ENCODE measurements at regions not wholly inside any gene's neighbourhood (a gene's known extent, or its start where the extent isn't known, plus 50 kb on each side); places are given as distances from the start of the nearest gene placed in this dataset.

DNA sequence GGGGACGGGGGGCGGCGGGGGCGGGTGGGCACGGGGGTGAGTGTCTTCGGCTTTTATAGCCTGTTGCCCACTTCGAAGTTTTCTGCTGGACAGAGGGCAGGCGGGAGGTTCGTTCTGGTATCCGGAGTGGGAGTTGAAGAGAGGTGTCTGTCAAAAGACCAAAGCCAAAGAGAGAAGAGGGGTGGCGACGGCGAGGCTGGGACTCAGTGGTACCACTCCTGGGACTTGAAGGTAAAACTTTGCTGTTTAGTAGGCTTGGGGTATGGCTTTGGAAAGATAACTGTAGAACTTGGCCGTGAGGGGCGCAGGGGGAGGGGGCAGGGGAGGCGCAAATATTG, 215.8 kb upstream of the DTNA start:
- DNase-seq (ENCODE audit: low read depth, low spot score), result no peak
- Histone ChIP-seq H3K9me3 (ENCODE audit: insufficient read depth, low read length) (no peaks in the 10 kb centered on the region), H3K9ac (ENCODE audit: insufficient read length, low read depth) (no peak overlapping the region), H3K27me3 (ENCODE audit: insufficient read depth, insufficient read length) (peaks cover 7% of the 10 kb centered on the region), H3K4me3 (ENCODE audit: insufficient read length, low read depth) (peak overlapping the region; percentile 51), H3K36me3 (ENCODE audit: insufficient read depth, insufficient read length, low read length) (no peaks in the 10 kb centered on the region), H3K4me1 (ENCODE audit: insufficient read depth, insufficient read length) (no peaks in the 10 kb centered on the region)
- TF ChIP-seq ZNF274 (IDR thresholded peaks at IDR 0.05; ENCODE audit: low read depth, low read length), result no peak
- no peak for TF ChIP-seq YY1 (IDR thresholded peaks at IDR 0.05; ENCODE audit: insufficient read depth, insufficient read length)

DNA sequence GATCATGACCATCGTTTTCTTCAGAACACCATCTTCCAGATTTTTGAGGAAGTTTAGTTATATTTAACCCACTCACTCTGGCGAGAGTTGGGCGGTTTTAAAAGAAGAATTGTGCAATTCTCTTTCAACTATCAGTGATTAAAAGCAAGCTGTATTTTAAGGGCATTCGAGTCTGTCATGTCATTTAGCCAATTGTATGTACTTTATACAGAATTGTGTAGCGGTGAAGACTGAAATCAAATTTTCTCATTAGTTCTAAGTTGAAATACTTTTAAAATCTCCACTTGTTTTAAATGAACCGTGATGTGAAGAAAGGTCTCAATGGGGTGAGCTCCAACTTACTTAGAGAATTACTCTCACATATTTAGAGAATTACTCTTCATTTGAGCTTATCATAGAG, 214.6 kb upstream of the DTNA start:
- TF ChIP-seq YY1 (IDR thresholded peaks at IDR 0.05; ENCODE audit: insufficient read depth, insufficient read length) (no peak), ZNF274 (IDR thresholded peaks at IDR 0.05; ENCODE audit: low read depth, low read length) (no peak), SUZ12 (IDR thresholded peaks at IDR 0.05; ENCODE audit: extremely low read depth, insufficient read depth, insufficient read length) (no peak)
- H3K4me1 ChIP-seq (ENCODE audit: insufficient read depth, insufficient read length), result no peaks in the 10 kb centered on the region
- H3K27me3 ChIP-seq (ENCODE audit: insufficient read depth, insufficient read length), result peaks cover 7% of the 10 kb centered on the region
- DNase-seq (ENCODE audit: low read depth, low spot score), result no peak
- no peak overlapping the region for H3K4me3 ChIP-seq (ENCODE audit: insufficient read length, low read depth)
- H3K9me3 ChIP-seq (ENCODE audit: insufficient read depth, low read length), result no peaks in the 10 kb centered on the region
- no peaks in the 10 kb centered on the region for H3K36me3 ChIP-seq (ENCODE audit: insufficient read depth, insufficient read length, low read length)
- no peak overlapping the region for H3K9ac ChIP-seq (ENCODE audit: insufficient read length, low read depth)

DNA sequence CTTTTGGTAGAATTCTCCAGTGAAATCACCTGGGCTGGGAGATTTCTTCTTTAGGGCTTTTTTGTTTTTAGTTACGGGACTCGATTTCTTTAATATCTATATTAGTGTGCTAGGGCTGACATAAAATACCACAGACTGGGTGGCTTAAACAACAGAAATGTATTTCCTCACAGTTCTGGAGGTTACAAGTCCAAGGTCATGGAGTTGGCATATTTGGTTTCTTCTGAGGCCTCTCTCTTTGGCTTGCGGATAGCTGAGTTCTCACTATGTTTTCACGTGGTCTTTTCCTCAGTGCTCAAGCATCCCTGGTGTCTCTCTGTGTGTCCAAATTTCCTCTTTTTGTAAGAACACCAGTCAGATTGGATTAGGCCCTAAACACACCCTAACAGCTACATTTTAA, 208.5 kb upstream of the DTNA start:
- Histone ChIP-seq H3K4me3 (ENCODE audit: insufficient read length, low read depth) (no peak overlapping the region), H3K36me3 (ENCODE audit: insufficient read depth, insufficient read length, low read length) (no peaks in the 10 kb centered on the region), H3K9me3 (ENCODE audit: insufficient read depth, low read length) (no peaks in the 10 kb centered on the region), H3K4me1 (ENCODE audit: insufficient read depth, insufficient read length) (no peaks in the 10 kb centered on the region), H3K9ac (ENCODE audit: insufficient read length, low read depth) (no peak overlapping the region), H3K27me3 (ENCODE audit: insufficient read depth, insufficient read length) (no peaks in the 10 kb centered on the region)
- DNase-seq (ENCODE audit: low read depth, low spot score), result no peak
- TF ChIP-seq YY1 (IDR thresholded peaks at IDR 0.05; ENCODE audit: insufficient read depth, insufficient read length), result no peak
- no peak for TF ChIP-seq ZNF274 (IDR thresholded peaks at IDR 0.05; ENCODE audit: low read depth, low read length)
- no peak for TF ChIP-seq SUZ12 (IDR thresholded peaks at IDR 0.05; ENCODE audit: extremely low read depth, insufficient read depth, insufficient read length)

DNA sequence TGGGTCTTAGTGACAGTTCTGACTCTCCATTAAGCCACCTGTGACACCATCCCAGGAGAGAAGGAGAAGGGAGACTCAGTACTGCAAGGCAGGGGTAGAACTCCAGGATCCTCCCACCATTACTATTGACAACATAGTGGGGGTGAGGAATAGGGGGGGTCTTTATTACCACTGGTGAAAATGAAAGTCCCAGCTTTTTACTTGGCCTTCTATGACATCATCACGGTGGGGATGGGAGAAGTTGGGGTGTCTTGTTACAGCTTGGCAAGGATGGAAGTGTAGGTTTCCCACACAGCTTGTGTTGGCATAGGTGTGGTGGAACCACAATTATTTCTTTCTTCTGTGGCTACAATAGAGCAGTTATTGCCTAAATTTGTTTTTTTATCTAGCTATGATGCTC, 203.9 kb upstream of the DTNA start:
- Histone ChIP-seq H3K9ac (ENCODE audit: insufficient read length, low read depth) (no peak overlapping the region), H3K4me3 (ENCODE audit: insufficient read length, low read depth) (no peak overlapping the region), H3K4me1 (ENCODE audit: insufficient read depth, insufficient read length) (no peaks in the 10 kb centered on the region), H3K9me3 (ENCODE audit: insufficient read depth, low read length) (no peaks in the 10 kb centered on the region), H3K27me3 (ENCODE audit: insufficient read depth, insufficient read length) (no peaks in the 10 kb centered on the region), H3K36me3 (ENCODE audit: insufficient read depth, insufficient read length, low read length) (no peaks in the 10 kb centered on the region)
- DNase-seq (ENCODE audit: low read depth, low spot score), result no peak
- no peak for TF ChIP-seq SUZ12 (IDR thresholded peaks at IDR 0.05; ENCODE audit: extremely low read depth, insufficient read depth, insufficient read length)
- TF ChIP-seq YY1 (IDR thresholded peaks at IDR 0.05; ENCODE audit: insufficient read depth, insufficient read length), result no peak
- TF ChIP-seq ZNF274 (IDR thresholded peaks at IDR 0.05; ENCODE audit: low read depth, low read length), result no peak

DNA sequence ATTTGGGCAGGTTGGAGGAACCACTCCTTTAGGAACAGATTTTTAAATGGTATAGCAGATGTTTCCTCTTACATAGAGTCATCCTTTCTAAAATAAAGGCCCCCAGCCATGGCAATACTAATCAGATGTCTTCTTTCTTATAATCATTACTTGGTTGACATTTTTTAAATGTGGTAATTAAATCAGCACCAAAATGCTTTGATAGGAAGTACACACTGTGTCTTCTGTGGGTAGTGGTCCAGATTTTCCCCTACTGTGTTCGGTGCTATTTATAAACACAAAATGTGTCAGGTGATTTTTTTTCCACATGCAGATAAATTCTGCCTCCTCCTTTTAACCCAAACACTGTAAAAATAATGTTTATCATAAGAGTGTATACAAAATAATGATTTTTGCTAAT, 200.9 kb upstream of the DTNA start:
- DNase-seq (ENCODE audit: low read depth, low spot score), result no peak
- Histone ChIP-seq H3K9ac (ENCODE audit: insufficient read length, low read depth) (no peak overlapping the region), H3K9me3 (ENCODE audit: insufficient read depth, low read length) (no peaks in the 10 kb centered on the region), H3K36me3 (ENCODE audit: insufficient read depth, insufficient read length, low read length) (no peaks in the 10 kb centered on the region), H3K4me1 (ENCODE audit: insufficient read depth, insufficient read length) (no peaks in the 10 kb centered on the region), H3K27me3 (ENCODE audit: insufficient read depth, insufficient read length) (no peaks in the 10 kb centered on the region), H3K4me3 (ENCODE audit: insufficient read length, low read depth) (no peak overlapping the region)
- no peak for TF ChIP-seq ZNF274 (IDR thresholded peaks at IDR 0.05; ENCODE audit: low read depth, low read length)
- no peak for TF ChIP-seq SUZ12 (IDR thresholded peaks at IDR 0.05; ENCODE audit: extremely low read depth, insufficient read depth, insufficient read length)
- TF ChIP-seq YY1 (IDR thresholded peaks at IDR 0.05; ENCODE audit: insufficient read depth, insufficient read length), result no peak

DNA sequence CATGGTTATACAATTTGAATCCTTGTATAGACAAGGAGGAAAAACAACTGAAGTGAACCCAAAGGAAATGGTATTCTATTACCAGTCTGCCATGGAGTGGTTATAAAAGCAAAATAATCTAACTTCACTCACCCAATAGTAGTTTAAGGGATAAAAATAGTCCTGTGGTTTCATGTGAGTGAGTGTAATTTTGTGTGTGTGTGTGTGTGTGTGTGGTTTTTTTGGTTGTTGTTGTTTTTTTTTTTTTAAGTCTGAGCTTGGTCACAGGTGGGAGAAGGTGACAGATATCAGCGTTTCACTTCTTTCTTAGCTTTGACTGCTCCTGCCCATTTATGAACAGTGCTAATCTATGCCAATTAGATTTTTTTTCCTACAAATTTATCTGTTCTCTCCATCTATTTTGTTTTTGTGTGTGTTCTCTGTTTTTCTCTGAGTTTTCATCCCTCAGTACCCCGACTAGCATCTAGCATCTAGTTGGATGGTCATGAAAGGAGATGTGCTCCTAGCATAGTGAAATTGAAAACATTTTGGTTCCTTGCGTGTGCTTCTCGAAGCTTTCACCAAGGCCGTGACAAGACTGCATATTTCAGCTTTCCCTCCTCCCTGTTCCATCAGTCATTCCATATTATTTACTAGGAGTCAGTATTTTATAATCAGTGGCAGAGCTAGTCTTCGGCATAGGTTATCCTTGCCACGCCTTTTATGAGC, 200.1 kb upstream of the DTNA start:
- H3K4me3 ChIP-seq (ENCODE audit: insufficient read length, low read depth), result no peak overlapping the region
- H3K9me3 ChIP-seq (ENCODE audit: insufficient read depth, low read length), result no peaks in the 10 kb centered on the region
- no peaks in the 10 kb centered on the region for H3K27me3 ChIP-seq (ENCODE audit: insufficient read depth, insufficient read length)
- no peaks in the 10 kb centered on the region for H3K36me3 ChIP-seq (ENCODE audit: insufficient read depth, insufficient read length, low read length)
- TF ChIP-seq YY1 (IDR thresholded peaks at IDR 0.05; ENCODE audit: insufficient read depth, insufficient read length), result no peak
- TF ChIP-seq ZNF274 (IDR thresholded peaks at IDR 0.05; ENCODE audit: low read depth, low read length), result no peak
- DNase-seq (ENCODE audit: low read depth, low spot score), result no peak
- H3K4me1 ChIP-seq (ENCODE audit: insufficient read depth, insufficient read length), result no peaks in the 10 kb centered on the region
- no peak overlapping the region for H3K9ac ChIP-seq (ENCODE audit: insufficient read length, low read depth)

DNA sequence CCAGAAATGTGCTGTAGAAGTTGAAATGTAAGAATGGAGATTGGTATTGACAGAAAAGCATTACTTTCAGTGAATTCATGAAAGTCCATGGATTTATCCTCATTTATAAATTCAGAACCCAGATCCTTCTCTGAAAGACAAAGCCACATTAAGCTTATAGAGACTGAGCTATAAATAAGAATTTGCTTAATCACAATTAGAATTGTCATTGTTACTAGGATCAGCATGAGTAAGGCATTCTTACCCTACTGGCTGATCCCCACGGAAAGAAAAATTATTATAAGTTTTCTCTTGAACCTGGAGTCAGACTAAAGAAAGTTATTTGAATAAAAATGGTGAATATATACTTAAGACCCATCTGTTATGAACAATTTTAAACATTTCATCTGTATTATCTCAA, 199.2 kb upstream of the DTNA start:
- Histone ChIP-seq H3K9ac (ENCODE audit: insufficient read length, low read depth) (no peak overlapping the region), H3K9me3 (ENCODE audit: insufficient read depth, low read length) (no peaks in the 10 kb centered on the region), H3K4me3 (ENCODE audit: insufficient read length, low read depth) (no peak overlapping the region), H3K27me3 (ENCODE audit: insufficient read depth, insufficient read length) (no peaks in the 10 kb centered on the region), H3K4me1 (ENCODE audit: insufficient read depth, insufficient read length) (no peaks in the 10 kb centered on the region), H3K36me3 (ENCODE audit: insufficient read depth, insufficient read length, low read length) (no peaks in the 10 kb centered on the region)
- DNase-seq (ENCODE audit: low read depth, low spot score), result no peak
- no peak for TF ChIP-seq ZNF274 (IDR thresholded peaks at IDR 0.05; ENCODE audit: low read depth, low read length)
- no peak for TF ChIP-seq SUZ12 (IDR thresholded peaks at IDR 0.05; ENCODE audit: extremely low read depth, insufficient read depth, insufficient read length)
- no peak for TF ChIP-seq YY1 (IDR thresholded peaks at IDR 0.05; ENCODE audit: insufficient read depth, insufficient read length)
